HG03103 (cell line): ENCODE measurements at regions not wholly inside any gene's neighbourhood (a gene's known extent, or its start where the extent isn't known, plus 50 kb on each side); places are given as distances from the start of the nearest gene placed in this dataset.

Experiments used
- ATAC-seq: cut with Tn5 transposase; IDR thresholded peaks from one replicate; pipeline ENCODE4 v1.9.1; 2021; ENCODE audit warnings: low read depth; ENCODE audit not compliant: unreplicated experiment

GRCh38 chr5:93279296-93279963, 301.6 kb downstream of the NR2F1-AS1 start:
- no peak for ATAC-seq

- no peak for ATAC-seq
Measured at GRCh38 chr5:93278896-93279295, 302.1 kb downstream of the NR2F1-AS1 start.

- no peak for ATAC-seq
Measured at GRCh38 chr5:93277051-93277450, 304.0 kb downstream of the NR2F1-AS1 start.

- no peak for ATAC-seq
Measured at GRCh38 chr5:93275376-93275775, 305.6 kb downstream of the NR2F1-AS1 start.

GRCh38 chr5:93274291-93274690, 306.7 kb downstream of the NR2F1-AS1 start:
- no peak for ATAC-seq

- no peak for ATAC-seq
Measured at GRCh38 chr5:93273176-93273575, 307.8 kb downstream of the NR2F1-AS1 start.

- ATAC-seq, result no peak
Measured at GRCh38 chr5:93272108-93272507, 308.9 kb downstream of the NR2F1-AS1 start.

- ATAC-seq, result no peak
Measured at GRCh38 chr5:93267736-93268135, 313.3 kb downstream of the NR2F1-AS1 start.

- ATAC-seq, result no peak
Measured at GRCh38 chr5:93267276-93267675, 313.7 kb downstream of the NR2F1-AS1 start.

- ATAC-seq, result no peak
Measured at GRCh38 chr5:93257616-93258015, 323.4 kb downstream of the NR2F1-AS1 start.

- no peak for ATAC-seq
Measured at GRCh38 chr5:93255796-93256195, 325.2 kb downstream of the NR2F1-AS1 start.

GRCh38 chr5:93252165-93252564, 328.9 kb downstream of the NR2F1-AS1 start:
- ATAC-seq, result no peak

- ATAC-seq, result no peak
Measured at GRCh38 chr5:93251347-93251746, 329.7 kb downstream of the NR2F1-AS1 start.

- ATAC-seq, result no peak
Measured at GRCh38 chr5:93250424-93250823, 330.6 kb downstream of the NR2F1-AS1 start.

- ATAC-seq, result no peak
Measured at GRCh38 chr5:93249651-93250289, 331.2 kb downstream of the NR2F1-AS1 start.

- no peak for ATAC-seq
Measured at GRCh38 chr5:93247105-93247504, 333.9 kb downstream of the NR2F1-AS1 start.

- no peak for ATAC-seq
Measured at GRCh38 chr5:93246090-93246855, 334.7 kb downstream of the NR2F1-AS1 start.

- no peak for ATAC-seq
Measured at GRCh38 chr5:93245226-93245625, 335.8 kb downstream of the NR2F1-AS1 start.

GRCh38 chr5:93243481-93243880, 337.5 kb downstream of the NR2F1-AS1 start:
- no peak for ATAC-seq

GRCh38 chr5:93240228-93240834, 340.7 kb downstream of the NR2F1-AS1 start:
- no peak for ATAC-seq

- ATAC-seq, result no peak
Measured at GRCh38 chr5:93236807-93237421, 344.1 kb downstream of the NR2F1-AS1 start.
